Lung (tissue), 11 donors: ENCODE measurements at regions not wholly inside any gene's neighbourhood (a gene's known extent, or its start where the extent isn't known, plus 50 kb on each side); places are given as distances from the start of the nearest gene placed in this dataset.

Experiments used
- ATAC-seq: fragments of 200-7000 bp; cut with Tn5 transposase; one replicate; pipeline ENCODE4 v1.9.1; 2020; ENCODE audit warnings: moderate number of reproducible peaks; ENCODE audit not compliant: insufficient read depth, low FRiP score
- DNase-seq, 3 donors: peaks; one replicate each; pipeline ENCODE4 v3.0.0-alpha.2; 2013 to 2017
- H3K27ac ChIP-seq, 2 donors: one replicate each; pipeline ENCODE4 v1.5.1; 2013; ENCODE audit warnings: mild to moderate bottlenecking in 2 of 2, moderate library complexity in 2 of 2, control low read depth in 1 of 2, inconsistent platforms in 1 of 2, low read depth in 1 of 2, low read length in 1 of 2
- H3K27me3 ChIP-seq, 3 donors: one replicate each; pipeline ENCODE4 v1.5.1; 2013; ENCODE audit warnings: low read length in 2 of 3; ENCODE audit not compliant: control insufficient read depth in 3 of 3, insufficient read depth in 3 of 3
- H3K36me3 ChIP-seq, 4 donors: one replicate each; pipeline ENCODE4 v1.5.1; 2013; ENCODE audit warnings: low read length in 4 of 4, mild to moderate bottlenecking in 1 of 4, moderate library complexity in 1 of 4; ENCODE audit not compliant: control insufficient read depth in 4 of 4, insufficient read depth in 4 of 4
- H3K4me1 ChIP-seq, 5 donors: one replicate each; pipeline ENCODE4 v1.5.1; 2013; ENCODE audit warnings: low read length in 5 of 5, mild to moderate bottlenecking in 2 of 5, moderate library complexity in 1 of 5; ENCODE audit not compliant: control insufficient read depth in 5 of 5, insufficient read depth in 5 of 5
- H3K4me3 ChIP-seq: one replicate; pipeline ENCODE4 v1.5.1; 2013; ENCODE audit warnings: mild to moderate bottlenecking, control low read depth, moderate library complexity
- H3K9ac ChIP-seq, 2 donors: one replicate each; pipeline ENCODE4 v1.5.1; 2013; ENCODE audit warnings: low read length in 2 of 2, control low read depth in 1 of 2; ENCODE audit not compliant: insufficient read depth in 1 of 2
- H3K9me3 ChIP-seq, 4 donors: one replicate each; pipeline ENCODE4 v1.5.1; 2013; ENCODE audit warnings: low read length in 3 of 4, mild to moderate bottlenecking in 1 of 4, moderate library complexity in 1 of 4; ENCODE audit not compliant: control insufficient read depth in 4 of 4, insufficient read depth in 3 of 4
- WGBS, 2 donors: extraction: QIAGEN DNeasy Blood & Tissue Kit; methylation state at CpG; one replicate each; pipeline ENCODE4 v1.1.7; 2013; 5-methylcytosine and 5-hydroxymethylcytosine counted together
- TF ChIP-seq, protein P1 (sequence below): IDR thresholded peaks from 2 replicates; pipeline ENCODE4 v1.5.1; 2012; ENCODE audit warnings: mild to moderate bottlenecking; ENCODE audit errors: control extremely low read depth, extremely low read depth
- donor health status: control.
- donor health status: control.
- donor health status: Bipolar disorder and iron deficiency.
- donor health status: healthy.
- donor health status: DM: yes; HTN: yes; CAD: no.

- H3K36me3 ChIP-seq = no peaks in the 10 kb centered on the region
- H3K9ac ChIP-seq = no peak overlapping the region
- H3K4me1 ChIP-seq = no peaks in the 10 kb centered on the region
- H3K27ac ChIP-seq = no peak overlapping the region
- TF ChIP-seq, protein P1, sequence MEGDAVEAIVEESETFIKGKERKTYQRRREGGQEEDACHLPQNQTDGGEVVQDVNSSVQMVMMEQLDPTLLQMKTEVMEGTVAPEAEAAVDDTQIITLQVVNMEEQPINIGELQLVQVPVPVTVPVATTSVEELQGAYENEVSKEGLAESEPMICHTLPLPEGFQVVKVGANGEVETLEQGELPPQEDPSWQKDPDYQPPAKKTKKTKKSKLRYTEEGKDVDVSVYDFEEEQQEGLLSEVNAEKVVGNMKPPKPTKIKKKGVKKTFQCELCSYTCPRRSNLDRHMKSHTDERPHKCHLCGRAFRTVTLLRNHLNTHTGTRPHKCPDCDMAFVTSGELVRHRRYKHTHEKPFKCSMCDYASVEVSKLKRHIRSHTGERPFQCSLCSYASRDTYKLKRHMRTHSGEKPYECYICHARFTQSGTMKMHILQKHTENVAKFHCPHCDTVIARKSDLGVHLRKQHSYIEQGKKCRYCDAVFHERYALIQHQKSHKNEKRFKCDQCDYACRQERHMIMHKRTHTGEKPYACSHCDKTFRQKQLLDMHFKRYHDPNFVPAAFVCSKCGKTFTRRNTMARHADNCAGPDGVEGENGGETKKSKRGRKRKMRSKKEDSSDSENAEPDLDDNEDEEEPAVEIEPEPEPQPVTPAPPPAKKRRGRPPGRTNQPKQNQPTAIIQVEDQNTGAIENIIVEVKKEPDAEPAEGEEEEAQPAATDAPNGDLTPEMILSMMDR = no peak
- H3K4me3 ChIP-seq = no peak overlapping the region
- H3K27me3 ChIP-seq = no peaks in the 10 kb centered on the region
- H3K9me3 ChIP-seq = no peaks in the 10 kb centered on the region
- WGBS, 2 donors = 70 to 80% methylated on average over 1 of the region's 1 CpG
- DNase-seq (no peak), ATAC-seq (no peak)
Observed at GRCh38 chr2:49342156-49342555, 187.8 kb upstream of the FSHR start.

- WGBS, 2 donors = 80 to 87% methylated on average over 5 of the region's 5 CpGs
- TF ChIP-seq, protein P1 = no peak
- Histone ChIP-seq H3K27me3 (no peaks in the 10 kb centered on the region), H3K27ac (no peak overlapping the region), H3K4me3 (no peak overlapping the region), H3K36me3 (no peaks in the 10 kb centered on the region), H3K9me3 (no peaks in the 10 kb centered on the region), H3K4me1 (no peaks in the 10 kb centered on the region), H3K9ac (no peak overlapping the region)
- no peak for ATAC-seq
- no peak for DNase-seq
Observed at GRCh38 chr2:49335546-49335945, 181.2 kb upstream of the FSHR start.

DNA sequence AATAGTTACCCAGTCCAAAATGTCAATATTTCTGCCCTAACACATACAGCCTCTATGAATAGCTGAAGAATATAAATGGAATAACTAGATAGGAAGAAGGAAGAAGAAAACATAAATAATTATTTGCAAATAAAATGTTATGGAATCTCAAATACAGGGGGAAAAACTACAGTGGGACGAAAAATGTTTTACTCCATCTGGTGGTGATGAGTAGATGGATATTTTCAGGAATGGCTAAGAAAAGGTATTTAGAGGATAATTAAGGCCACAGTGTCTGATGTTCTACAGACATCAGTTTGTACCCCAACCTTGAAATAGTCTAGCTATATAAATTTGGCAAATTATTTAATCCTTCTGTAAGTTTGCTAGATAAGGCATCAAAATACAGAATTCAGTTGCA lies 178.1 kb upstream of the FSHR start:
- Histone ChIP-seq H3K4me1 (no peaks in the 10 kb centered on the region), H3K36me3 (no peaks in the 10 kb centered on the region), H3K27ac (no peak overlapping the region), H3K4me3 (no peak overlapping the region), H3K9ac (no peak overlapping the region), H3K27me3 (no peaks in the 10 kb centered on the region), H3K9me3 (no peaks in the 10 kb centered on the region)
- DNase-seq = no peak
- WGBS, 2 donors = 69 to 84% methylated on average over 1 of the region's 1 CpG
- TF ChIP-seq, protein P1 = no peak
- no peak for ATAC-seq

DNA sequence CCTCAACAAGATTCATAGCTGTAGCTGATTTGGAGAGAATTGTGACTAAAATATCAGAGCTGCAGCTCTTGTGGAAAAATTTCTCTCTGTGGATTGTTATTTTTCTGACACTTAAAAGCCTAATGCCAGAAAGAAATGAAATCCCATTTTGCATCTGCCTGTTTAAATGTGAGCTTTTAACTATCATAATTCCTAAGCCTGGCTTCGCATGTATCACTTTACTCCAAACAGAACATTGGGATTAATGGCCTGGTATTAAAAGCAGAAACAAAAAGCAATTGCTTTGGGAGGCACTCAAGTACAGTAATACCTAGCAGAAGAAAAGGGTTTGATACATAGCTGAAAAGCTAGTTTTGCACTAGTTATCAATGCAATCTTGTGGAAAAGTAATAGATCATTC lies 164.2 kb upstream of the FSHR start:
- TF ChIP-seq, protein P1 = no peak
- ATAC-seq = no peak
- Histone ChIP-seq H3K4me1 (no peaks in the 10 kb centered on the region), H3K36me3 (no peaks in the 10 kb centered on the region), H3K4me3 (no peak overlapping the region), H3K27me3 (no peaks in the 10 kb centered on the region), H3K9me3 (peaks cover 0 to 6% (median 2%) of the 10 kb centered on the region in 4 donors), H3K27ac (no peak overlapping the region), H3K9ac (no peak overlapping the region)
- 81 to 91% methylated on average over 1 of the region's 1 CpG for WGBS, 2 donors
- DNase-seq = no peak
